H1 (cell line): ENCODE measurements at regions not wholly inside any gene's neighbourhood (a gene's known extent, or its start where the extent isn't known, plus 50 kb on each side); places are given as distances from the start of the nearest gene placed in this dataset.

Source experiments
- CTCF ChIA-PET: fragments of 300-600 bp; sonication (Branson Sonifier 250); formaldehyde crosslinking; loops from one replicate; lab custom pipeline; 2021; ENCODE audit not compliant: partially characterized antibody; lab: Charles Lee
- POLR2A ChIA-PET: fragments of 300-600 bp; sonication (Branson Sonifier 250); formaldehyde crosslinking; loops from one replicate; lab custom pipeline; 2021; ENCODE audit warnings: inconsistent platforms; ENCODE audit not compliant: partially characterized antibody; lab: Charles Lee
- DNase-seq, 2 experiments: peaks; one replicate each; pipeline versions ENCODE4 v3.0.0 to v3.0.0-alpha.2; 2010 to 2022; ENCODE audit warnings: low spot score in 2 of 2, low read depth in 1 of 2, mixed read lengths in 1 of 2
- FAIRE-seq: peaks from 2 replicates; lab custom pipeline; 2011; peaks lifted over from hg19 to GRCh38; lab: Jason Lieb, UNC
- H2AFZ ChIP-seq: 2 replicates; pipeline ENCODE4 v1.8.1; 2012; ENCODE audit warnings: low read length, inconsistent platforms
- H2AK5ac ChIP-seq: 2 replicates; pipeline ENCODE4 v1.6.1; 2013; ENCODE audit warnings: low read depth, low read length
- H2BK120ac ChIP-seq: replicated peaks from 2 replicates; pipeline ENCODE3; 2013; ENCODE audit warnings: low read depth, low read length, inconsistent platforms
- H2BK12ac ChIP-seq: 2 replicates; pipeline ENCODE4 v1.6.1; 2013; ENCODE audit warnings: low read depth, low read length
- H2BK15ac ChIP-seq: 2 replicates; pipeline ENCODE4 v1.6.1; 2013; ENCODE audit warnings: low read length
- H2BK20ac ChIP-seq: 2 replicates; pipeline ENCODE4 v1.6.1; 2013; ENCODE audit warnings: low read length
- H2BK5ac ChIP-seq: 2 replicates; pipeline ENCODE4 v1.6.1; 2013; ENCODE audit warnings: low read depth, low read length
- H3K14ac ChIP-seq: 2 replicates; pipeline ENCODE4 v1.6.1; 2013; ENCODE audit warnings: inconsistent platforms; ENCODE audit not compliant: insufficient read length
- H3K18ac ChIP-seq: 2 replicates; pipeline ENCODE4 v1.6.1; 2013; ENCODE audit warnings: low read length; ENCODE audit errors: extremely low read depth
- H3K23ac ChIP-seq: 2 replicates; pipeline ENCODE4 v1.6.1; 2013; ENCODE audit warnings: inconsistent platforms; ENCODE audit not compliant: insufficient read length
- H3K23me2 ChIP-seq: 2 replicates; pipeline ENCODE4 v1.6.1; 2013; ENCODE audit warnings: low read depth, low read length
- H3K27ac ChIP-seq: 2 replicates; pipeline ENCODE4 v1.6.1; 2011; ENCODE audit warnings: low read depth, low read length, inconsistent platforms
- H3K27me3 ChIP-seq, 4 experiments: replicated peaks in 1 of 4; 1 replicate in 1 of 4; 2 replicates in 3 of 4; pipeline versions ENCODE4 v1.6.1 to v1.8.1; 2011 to 2013; ENCODE audit warnings: low read length in 3 of 4, mild to moderate bottlenecking in 3 of 4, inconsistent platforms in 2 of 4, mixed read lengths in 2 of 4, moderate library complexity in 1 of 4; ENCODE audit not compliant: control insufficient read depth in 3 of 4, insufficient read depth in 3 of 4; ENCODE audit errors: extremely low read depth in 1 of 4
- H3K36me3 ChIP-seq, 4 experiments: 2 replicates each; pipeline versions ENCODE4 v1.6.1 to v1.8.1; 2011 to 2013; ENCODE audit warnings: mild to moderate bottlenecking in 4 of 4, low read length in 3 of 4, moderate library complexity in 2 of 4, control low read depth in 1 of 4, inconsistent platforms in 1 of 4; ENCODE audit not compliant: insufficient read depth in 4 of 4, control insufficient read depth in 2 of 4
- H3K4ac ChIP-seq: replicated peaks from 2 replicates; pipeline ENCODE3; 2013; ENCODE audit warnings: low read length, low read depth, mixed read lengths, inconsistent platforms; ENCODE audit not compliant: insufficient read length
- H3K4me1 ChIP-seq, 4 experiments: replicated peaks in 1 of 4; 1 replicate in 1 of 4; 2 replicates in 3 of 4; pipeline versions ENCODE4 v1.6.1 to v1.8.1; 2011 to 2013; ENCODE audit warnings: low read length in 3 of 4, inconsistent platforms in 2 of 4, mixed read lengths in 1 of 4; ENCODE audit not compliant: insufficient read depth in 4 of 4, control insufficient read depth in 3 of 4
- H3K4me2 ChIP-seq, 2 experiments: 2 replicates each; pipeline versions ENCODE4 v1.6.1 to v1.8.1; 2011 to 2013; ENCODE audit warnings: low read depth in 2 of 2, low read length in 2 of 2, control low read depth in 1 of 2, inconsistent platforms in 1 of 2, mild to moderate bottlenecking in 1 of 2; ENCODE audit not compliant: insufficient read depth in 1 of 2
- H3K4me3 ChIP-seq, 4 experiments: fragments of 200-600, 300-600 bp in 1 of 4; sonication (generic), shearing (Covaris generic), sonication (Bioruptor Twin) in 1 of 4; 2 replicates each; pipeline versions ENCODE4 v1.5.1 to v1.8.1; 2011 to 2016; ENCODE audit warnings: low read length in 4 of 4, low read depth in 3 of 4, control low read depth in 2 of 4, inconsistent platforms in 2 of 4, mild to moderate bottlenecking in 2 of 4, mixed read lengths in 1 of 4, moderate library complexity in 1 of 4; ENCODE audit not compliant: insufficient read depth in 2 of 4; ENCODE audit errors: extremely low read depth in 1 of 4
- H3K56ac ChIP-seq: replicated peaks from 2 replicates; pipeline ENCODE3; 2013; ENCODE audit warnings: low read depth, mild to moderate bottlenecking, mixed read lengths, low read length, inconsistent platforms; ENCODE audit not compliant: insufficient read length
- H3K79me1 ChIP-seq: 2 replicates; pipeline ENCODE4 v1.6.1; 2013; ENCODE audit warnings: low read depth, low read length, control low read depth
- H3K79me2 ChIP-seq, 2 experiments: 2 replicates each; pipeline versions ENCODE4 v1.6.1 to v1.8.1; 2012 to 2013; ENCODE audit warnings: low read length in 2 of 2, mild to moderate bottlenecking in 2 of 2, inconsistent platforms in 1 of 2; ENCODE audit not compliant: insufficient read depth in 2 of 2, control insufficient read depth in 1 of 2
- H3K9ac ChIP-seq, 4 experiments: replicated peaks in 1 of 4; 1 replicate in 1 of 4; 2 replicates in 3 of 4; pipeline versions ENCODE4 v1.6.1 to v1.8.1; 2011 to 2013; ENCODE audit warnings: low read depth in 3 of 4, low read length in 3 of 4, control low read depth in 2 of 4, mild to moderate bottlenecking in 2 of 4, moderate library complexity in 2 of 4, inconsistent platforms in 1 of 4; ENCODE audit errors: extremely low read depth in 1 of 4
- H3K9me3 ChIP-seq, 2 experiments: 2 replicates each; pipeline versions ENCODE4 v1.6.1 to v1.8.1; 2012 to 2013; ENCODE audit warnings: mild to moderate bottlenecking in 2 of 2, moderate library complexity in 2 of 2, control low read depth in 1 of 2, inconsistent platforms in 1 of 2, low read depth in 1 of 2, low read length in 1 of 2, mixed read lengths in 1 of 2; ENCODE audit not compliant: insufficient read depth in 2 of 2
- H4K20me1 ChIP-seq, 2 experiments: replicated peaks in 1 of 2; 2 replicates each; pipeline versions ENCODE3 to v1.8.1; 2011 to 2013; ENCODE audit warnings: inconsistent platforms in 2 of 2, low read length in 2 of 2, mild to moderate bottlenecking in 1 of 2; ENCODE audit not compliant: insufficient read depth in 2 of 2, control insufficient read depth in 1 of 2
- H4K5ac ChIP-seq: 2 replicates; pipeline ENCODE4 v1.6.1; 2013; ENCODE audit warnings: low read length, low read depth, mixed read lengths, inconsistent platforms; ENCODE audit not compliant: insufficient read length
- H4K8ac ChIP-seq: 2 replicates; pipeline ENCODE4 v1.8.0; 2013; ENCODE audit warnings: mild to moderate bottlenecking, moderate library complexity, low read length, inconsistent platforms; ENCODE audit not compliant: insufficient read depth; ENCODE audit errors: extremely low read depth
- H4K91ac ChIP-seq: replicated peaks from 2 replicates; pipeline ENCODE3; 2013; ENCODE audit warnings: low read length, mixed read lengths, inconsistent platforms; ENCODE audit not compliant: insufficient read length
- CREB1 ChIP-seq: IDR thresholded peaks from 2 replicates; pipeline ENCODE4 v1.6.1; 2012; ENCODE audit warnings: inconsistent platforms
- JUND ChIP-seq: IDR thresholded peaks from 2 replicates; pipeline ENCODE4 v1.6.1; 2011; ENCODE audit warnings: mild to moderate bottlenecking, improper control_type of control experiment, low read length
- SIN3A ChIP-seq, 2 experiments: IDR thresholded peaks in 1 of 2; conservative IDR thresholded peaks in 1 of 2; 2 replicates each; pipeline ENCODE4 v1.6.1; 2011 to 2012; ENCODE audit warnings: low read length in 2 of 2, improper control_type of control experiment in 1 of 2, low read depth in 1 of 2, mild to moderate bottlenecking in 1 of 2
- TAF1 ChIP-seq: IDR thresholded peaks from 2 replicates; pipeline ENCODE4 v1.6.1; 2011; ENCODE audit warnings: mild to moderate bottlenecking, low read depth, low read length
- WGBS, 2 experiments: shearing (Covaris generic) in 1 of 2; methylation state at CpG; one replicate each; pipeline versions ENCODE4 v1.1.6 to v1.1.7; 2013 to 2015; ENCODE audit warnings: low lambda C conversion rate in 2 of 2, mixed read lengths in 2 of 2, inconsistent platforms in 1 of 2, low coverage in 1 of 2, missing lambda C conversion rate in 1 of 2; ENCODE audit not compliant: insufficient replicate concordance in 2 of 2, insufficient coverage in 1 of 2, insufficient read length in 1 of 2; ENCODE audit errors: extremely low coverage in 1 of 2, missing lambda C conversion rate in 1 of 2; 5-methylcytosine and 5-hydroxymethylcytosine counted together
- TF ChIP-seq, protein P1 (sequence below): IDR thresholded peaks from 2 replicates; pipeline ENCODE4 v1.6.1; 2012; ENCODE audit warnings: low read length, inconsistent platforms
- TF ChIP-seq, protein P2 (sequence below), 3 experiments: IDR thresholded peaks; 1 replicate in 2 of 3; 2 replicates in 1 of 3; pipeline versions ENCODE4 v1.5.1 to v1.6.1; 2011; ENCODE audit warnings: low read length in 3 of 3, mild to moderate bottlenecking in 3 of 3, inconsistent platforms in 2 of 3, low read depth in 1 of 3, moderate library complexity in 1 of 3; ENCODE audit not compliant: insufficient read depth in 1 of 3; ENCODE audit errors: control extremely low read depth in 1 of 3

DNA sequence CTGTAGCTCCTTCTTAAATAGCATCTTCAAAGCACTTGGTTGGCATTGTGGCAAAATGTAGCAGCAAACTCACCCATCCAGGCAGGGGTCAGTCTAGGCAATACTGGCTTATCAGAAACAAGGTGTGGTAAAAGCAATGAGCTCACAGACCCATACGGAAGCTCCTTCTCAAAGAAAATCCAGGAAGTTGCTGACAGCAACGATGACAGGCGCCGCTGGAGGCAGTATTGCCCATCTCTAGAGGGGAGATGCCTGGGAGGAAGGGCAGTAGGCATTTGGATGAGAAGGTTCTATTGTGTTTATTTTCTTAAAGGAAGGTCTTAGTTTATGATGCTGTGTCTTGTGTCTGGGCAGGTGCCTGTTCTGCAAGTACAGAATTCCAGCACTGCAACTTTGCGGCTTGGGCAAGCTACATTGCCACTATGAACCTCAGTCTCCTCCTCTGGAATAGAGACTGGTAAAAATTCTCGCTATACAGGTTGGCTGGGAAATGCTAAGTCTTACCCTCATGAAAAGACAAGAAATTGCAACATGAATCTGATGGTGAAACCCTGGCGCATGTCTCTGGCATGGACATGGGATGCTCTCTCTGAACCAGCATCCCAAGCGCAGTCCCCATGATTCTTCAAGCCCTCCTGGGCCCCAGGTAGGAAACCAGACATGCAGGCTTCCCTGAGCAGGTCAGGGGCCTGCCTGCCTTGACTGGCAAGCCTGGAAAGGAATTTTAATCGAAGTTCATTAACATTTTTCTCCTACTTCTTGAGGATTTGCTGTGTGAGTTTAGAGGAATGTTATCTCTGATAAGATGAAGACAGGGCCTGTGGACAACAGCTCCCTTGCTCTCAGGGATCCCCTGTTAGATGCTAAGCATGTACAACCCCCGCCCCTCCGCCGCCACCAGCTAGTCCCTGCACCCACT is 156.0 kb downstream of the TFCP2L1 start:
- H3K4ac ChIP-seq: no peak overlapping the region
- no peak overlapping the region for H2BK12ac ChIP-seq
- H3K4me3 ChIP-seq: no peak overlapping the region
- WGBS, 2 experiments: 63% methylated on average over 12 of the region's 12 CpGs; no CpG with 5 or more reads in 1 of the 2 experiments
- H2BK5ac ChIP-seq: no peak overlapping the region
- no peak overlapping the region for H3K18ac ChIP-seq
- no peak overlapping the region for H3K56ac ChIP-seq
- no peak overlapping the region for H4K91ac ChIP-seq
- H3K27ac ChIP-seq: no peak overlapping the region
- ChIA-PET CTCF (interaction anchor here (0.6 to 12.2 kb wide), 63 partner anchors 8 to 556 kb away, joined by 3 to 208 read pairs (median 5); partner anchors contain the start of gene RNU4ATAC), POLR2A (interaction anchor here (0.6 kb wide), 1 partner anchor 171 kb away, joined by 3 read pairs; no protein-coding TSS in a partner anchor)
- no peaks in the 10 kb centered on the region for H3K36me3 ChIP-seq
- peaks cover 3 to 26% (median 13%) of the 10 kb centered on the region in 4 experiments for H3K4me1 ChIP-seq
- H3K9ac ChIP-seq: no peak overlapping the region
- DNase-seq (peak in 1 of 2 experiments; percentile 78), FAIRE-seq (peak; percentile 88)
- no peak overlapping the region for H2AFZ ChIP-seq
- no peak overlapping the region for H2BK20ac ChIP-seq
- H3K79me1 ChIP-seq: no peaks in the 10 kb centered on the region
- H3K79me2 ChIP-seq: no peaks in the 10 kb centered on the region
- H4K8ac ChIP-seq: no peak overlapping the region
- H2BK120ac ChIP-seq: no peak overlapping the region
- H2BK15ac ChIP-seq: no peak overlapping the region
- no peaks in the 10 kb centered on the region for H3K9me3 ChIP-seq
- H3K23me2 ChIP-seq: peaks cover under 1% of the 10 kb centered on the region; the same call in 1 of the 2 replicates
- peaks cover 0 to 5% of the 10 kb centered on the region in 2 experiments for H4K20me1 ChIP-seq
- H3K27me3 ChIP-seq: peaks cover 0 to 6% (median under 1%) of the 10 kb centered on the region in 4 experiments; a peak in 2 of 7 replicates
- no peak overlapping the region for H3K23ac ChIP-seq
- no peak overlapping the region for H3K4me2 ChIP-seq
- H4K5ac ChIP-seq: no peak overlapping the region
- H3K14ac ChIP-seq: no peak overlapping the region
- no peak overlapping the region for H2AK5ac ChIP-seq
- TF ChIP-seq, protein P1, sequence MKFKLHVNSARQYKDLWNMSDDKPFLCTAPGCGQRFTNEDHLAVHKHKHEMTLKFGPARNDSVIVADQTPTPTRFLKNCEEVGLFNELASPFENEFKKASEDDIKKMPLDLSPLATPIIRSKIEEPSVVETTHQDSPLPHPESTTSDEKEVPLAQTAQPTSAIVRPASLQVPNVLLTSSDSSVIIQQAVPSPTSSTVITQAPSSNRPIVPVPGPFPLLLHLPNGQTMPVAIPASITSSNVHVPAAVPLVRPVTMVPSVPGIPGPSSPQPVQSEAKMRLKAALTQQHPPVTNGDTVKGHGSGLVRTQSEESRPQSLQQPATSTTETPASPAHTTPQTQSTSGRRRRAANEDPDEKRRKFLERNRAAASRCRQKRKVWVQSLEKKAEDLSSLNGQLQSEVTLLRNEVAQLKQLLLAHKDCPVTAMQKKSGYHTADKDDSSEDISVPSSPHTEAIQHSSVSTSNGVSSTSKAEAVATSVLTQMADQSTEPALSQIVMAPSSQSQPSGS: no peak
- TF ChIP-seq TAF1 (no peak), SIN3A (conservative IDR thresholded peaks at IDR 0.05 in 1 of 2, IDR thresholded peaks at IDR 0.05 in 1 of 2; ENCODE audit: low read depth in 1 of 2, low read length in 2 of 2) (peak in 1 of 2 experiments; percentile 77; a peak in 1 of 4 replicates), JUND (peak; percentile 51; the same call in 1 of the 2 replicates), CREB1 (peak; percentile 66; the same call in 1 of the 2 replicates)
- TF ChIP-seq, protein P2, sequence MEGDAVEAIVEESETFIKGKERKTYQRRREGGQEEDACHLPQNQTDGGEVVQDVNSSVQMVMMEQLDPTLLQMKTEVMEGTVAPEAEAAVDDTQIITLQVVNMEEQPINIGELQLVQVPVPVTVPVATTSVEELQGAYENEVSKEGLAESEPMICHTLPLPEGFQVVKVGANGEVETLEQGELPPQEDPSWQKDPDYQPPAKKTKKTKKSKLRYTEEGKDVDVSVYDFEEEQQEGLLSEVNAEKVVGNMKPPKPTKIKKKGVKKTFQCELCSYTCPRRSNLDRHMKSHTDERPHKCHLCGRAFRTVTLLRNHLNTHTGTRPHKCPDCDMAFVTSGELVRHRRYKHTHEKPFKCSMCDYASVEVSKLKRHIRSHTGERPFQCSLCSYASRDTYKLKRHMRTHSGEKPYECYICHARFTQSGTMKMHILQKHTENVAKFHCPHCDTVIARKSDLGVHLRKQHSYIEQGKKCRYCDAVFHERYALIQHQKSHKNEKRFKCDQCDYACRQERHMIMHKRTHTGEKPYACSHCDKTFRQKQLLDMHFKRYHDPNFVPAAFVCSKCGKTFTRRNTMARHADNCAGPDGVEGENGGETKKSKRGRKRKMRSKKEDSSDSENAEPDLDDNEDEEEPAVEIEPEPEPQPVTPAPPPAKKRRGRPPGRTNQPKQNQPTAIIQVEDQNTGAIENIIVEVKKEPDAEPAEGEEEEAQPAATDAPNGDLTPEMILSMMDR (IDR thresholded peaks at IDR 0.05; ENCODE audit: control extremely low read depth in 1 of 3, insufficient read depth in 1 of 3, low read depth in 1 of 3, low read length in 3 of 3): peak; percentile 75 to 95 (median 80)
